Superior temporal gyrus (tissue), 1 donor: ENCODE measurements at regions not wholly inside any gene's neighbourhood (a gene's known extent, or its start where the extent isn't known, plus 50 kb on each side); places are given as distances from the start of the nearest gene placed in this dataset.
"Not testable (repeated sequence)": the region's sequence is repeated elsewhere in the genome, so short reads cannot be mapped to it uniquely, and the experiment has no call there.

ENCODE experiments used
- DNase-seq: peaks from one replicate; pipeline ENCODE4 v3.0.0-alpha.2; 2016; ENCODE audit errors: extremely low spot score

DNA sequence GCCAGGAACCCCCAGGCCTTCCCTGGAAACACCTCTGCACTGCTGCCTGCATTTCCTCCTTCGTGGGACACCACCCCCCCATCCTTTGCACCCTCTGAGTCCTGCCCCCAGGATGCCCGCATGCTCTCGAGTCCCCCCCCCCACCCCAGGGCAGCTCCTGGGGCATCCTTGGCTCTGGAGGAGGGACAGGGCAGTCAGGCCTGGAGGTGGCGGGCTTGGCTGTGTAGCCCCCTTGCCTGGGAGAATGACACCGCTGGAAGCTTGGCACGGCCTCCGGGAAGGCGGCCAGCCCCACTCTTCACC, 98.9 kb upstream of the GSE1 start:
- no peak for DNase-seq

DNA sequence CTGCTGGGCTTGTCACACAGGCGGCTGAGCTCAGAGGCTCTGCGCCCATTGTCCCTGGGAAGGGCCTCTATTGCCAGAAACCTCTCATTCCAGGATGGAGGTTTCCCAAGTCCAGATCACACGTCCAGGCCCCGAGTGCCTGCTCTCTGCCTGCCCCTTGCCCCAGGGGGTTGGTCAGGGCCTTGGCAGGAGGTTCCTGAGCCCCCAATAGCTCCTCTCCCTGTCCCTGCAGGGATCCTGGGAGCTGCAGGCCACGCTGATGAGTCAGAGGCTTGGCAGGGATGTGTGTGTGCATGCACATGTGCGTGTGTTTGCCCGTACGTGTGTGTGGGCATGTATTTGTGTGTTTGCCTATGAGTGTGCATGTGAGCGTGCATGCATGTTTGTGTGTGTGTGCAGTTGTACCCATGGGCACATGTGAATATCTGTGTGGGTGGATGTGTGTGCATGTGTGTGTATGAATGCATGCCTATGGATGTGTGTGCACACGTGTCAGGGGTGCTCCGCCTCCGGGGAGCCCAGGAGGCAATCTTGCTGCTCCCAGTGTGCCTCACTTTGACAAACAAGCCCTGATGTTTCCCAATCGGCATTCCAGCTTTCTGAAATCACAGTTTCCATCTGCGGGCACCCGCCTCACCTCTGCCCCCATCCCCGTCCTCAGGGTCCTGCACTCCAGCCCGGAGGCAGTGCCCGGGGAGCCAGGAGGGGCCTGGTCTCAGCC, 98.4 kb upstream of the GSE1 start:
- peak; percentile 63 for DNase-seq

DNA sequence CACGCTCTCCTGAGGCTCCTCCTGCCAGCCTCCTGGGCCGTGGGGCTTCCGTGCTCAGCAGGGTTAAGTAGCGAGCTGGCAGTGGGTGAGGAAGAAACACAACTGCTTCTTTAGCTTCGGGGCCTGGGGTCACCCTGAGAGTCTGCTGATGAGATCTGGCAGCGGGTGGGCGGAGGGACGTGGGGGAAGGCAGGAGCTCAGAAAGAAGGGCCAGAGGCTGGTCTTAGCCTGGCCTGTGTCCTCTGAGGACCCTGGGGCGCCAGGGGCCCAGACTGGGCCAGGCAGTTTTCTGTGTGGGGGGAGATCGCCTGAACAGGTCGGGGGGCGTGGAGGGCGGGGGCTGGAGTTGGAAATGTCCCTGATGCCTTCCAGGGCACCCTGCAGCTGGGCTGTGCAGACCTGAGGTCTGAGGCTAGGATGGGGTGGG, 97.8 kb upstream of the GSE1 start:
- no peak for DNase-seq

DNA sequence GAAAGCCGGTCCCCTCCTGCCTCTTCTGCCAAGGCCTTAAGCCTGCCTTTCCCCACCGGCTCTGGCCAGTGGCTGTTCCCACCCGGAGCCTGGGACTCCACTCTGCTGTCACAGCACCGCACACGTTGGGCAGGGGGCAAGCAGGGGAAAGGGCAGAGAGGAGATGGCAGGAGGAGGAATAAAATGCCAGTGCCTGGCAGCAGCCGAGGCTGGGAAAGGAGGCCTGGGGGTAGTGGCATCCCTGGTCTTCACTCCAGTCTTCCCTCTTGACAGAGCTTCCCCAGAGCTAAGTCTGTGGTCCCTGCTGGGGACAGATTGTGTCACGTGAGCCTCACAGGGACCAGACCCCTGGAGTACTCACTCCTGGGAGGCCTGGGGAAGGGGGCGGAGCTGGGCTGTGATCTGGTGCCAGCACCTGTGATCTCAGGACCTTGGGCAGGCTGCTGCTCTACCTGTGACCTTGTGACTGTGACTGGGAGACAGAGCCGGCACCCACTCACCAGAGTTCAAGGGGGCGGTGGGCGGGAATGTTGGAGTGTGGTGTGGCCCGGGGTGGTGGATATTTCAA, 97.2 kb upstream of the GSE1 start:
- DNase-seq = no peak

DNA sequence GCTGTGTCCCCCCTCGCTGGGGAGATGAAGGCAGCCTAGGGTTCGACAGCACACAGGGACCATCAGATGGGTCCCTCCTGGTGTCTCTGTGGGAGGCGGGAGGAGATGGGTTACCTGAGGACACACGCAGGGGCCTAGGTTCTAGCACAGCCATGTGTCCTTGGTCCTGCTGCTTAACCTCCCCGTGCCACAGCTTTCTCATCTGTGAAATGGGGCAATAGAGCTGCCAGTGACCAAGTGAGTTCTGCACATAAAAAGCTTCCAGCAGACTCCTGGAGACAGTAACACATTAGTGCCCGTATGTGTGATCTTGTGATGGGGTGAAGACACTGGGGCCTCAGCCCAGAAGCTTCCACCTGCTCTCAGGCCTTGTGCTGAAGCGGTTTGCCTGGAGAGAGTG, 96.0 kb upstream of the GSE1 start:
- no peak for DNase-seq

DNA sequence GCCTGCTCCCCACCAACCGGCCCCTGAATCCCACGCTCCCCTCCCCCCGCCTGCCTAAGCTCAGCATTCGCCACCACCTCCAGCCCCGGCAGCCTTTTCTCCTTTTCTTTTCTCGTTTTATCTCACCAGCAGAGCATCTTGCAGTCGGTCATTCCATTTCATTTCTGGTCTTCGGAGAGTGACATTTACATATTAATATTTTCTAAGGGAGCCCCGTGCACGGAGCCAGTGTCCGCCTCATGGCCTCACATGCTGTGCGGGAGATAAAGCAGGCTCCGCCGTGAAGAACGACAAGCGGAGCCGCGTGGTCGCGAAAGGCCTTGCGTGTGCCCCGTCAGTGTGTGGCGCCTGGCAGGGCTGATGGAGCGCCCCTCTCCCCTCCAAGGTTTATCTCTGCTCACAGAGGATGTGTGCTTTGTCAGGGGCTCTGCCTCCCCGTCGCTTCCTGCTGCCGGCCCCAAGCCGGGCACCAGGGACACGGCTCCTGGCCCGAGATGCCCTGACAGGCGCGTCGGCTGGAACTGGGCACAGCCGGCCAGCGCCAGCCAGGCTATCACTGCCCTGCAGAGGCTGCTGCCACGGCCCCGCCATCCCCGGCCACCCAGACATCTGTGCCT, 95.5 kb upstream of the GSE1 start:
- no peak for DNase-seq

DNA sequence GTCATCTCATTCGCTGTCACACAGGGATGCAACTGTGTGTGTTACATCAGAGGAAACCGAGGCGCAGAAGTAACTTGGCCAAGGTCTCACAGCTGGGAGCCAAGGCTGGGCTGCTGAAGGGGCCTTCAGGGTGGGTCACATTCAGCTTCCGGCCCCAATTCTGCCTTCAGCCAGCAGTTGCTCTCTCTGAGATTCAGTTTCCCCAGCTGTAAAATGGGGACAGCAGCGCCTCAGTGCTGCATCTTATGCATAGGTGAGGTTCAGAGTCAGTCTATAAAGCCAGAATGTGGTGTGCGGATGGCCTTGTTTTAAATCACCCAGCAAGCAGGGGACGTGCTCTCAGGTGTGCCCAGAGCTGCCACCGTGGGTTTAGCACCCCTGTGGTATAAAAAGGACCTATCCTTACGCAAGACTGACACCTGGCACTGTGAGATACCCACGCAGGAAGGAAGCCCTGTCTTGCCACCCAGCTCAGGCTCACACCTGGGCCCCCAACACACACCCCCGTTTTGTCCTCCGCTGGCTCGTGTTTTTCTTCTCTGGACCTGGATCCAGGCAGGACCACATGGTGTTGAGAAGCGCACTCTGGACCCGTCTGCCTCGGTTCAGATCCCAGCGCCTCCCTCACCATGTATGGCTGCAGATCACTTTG, 94.6 kb upstream of the GSE1 start:
- no peak for DNase-seq

DNA sequence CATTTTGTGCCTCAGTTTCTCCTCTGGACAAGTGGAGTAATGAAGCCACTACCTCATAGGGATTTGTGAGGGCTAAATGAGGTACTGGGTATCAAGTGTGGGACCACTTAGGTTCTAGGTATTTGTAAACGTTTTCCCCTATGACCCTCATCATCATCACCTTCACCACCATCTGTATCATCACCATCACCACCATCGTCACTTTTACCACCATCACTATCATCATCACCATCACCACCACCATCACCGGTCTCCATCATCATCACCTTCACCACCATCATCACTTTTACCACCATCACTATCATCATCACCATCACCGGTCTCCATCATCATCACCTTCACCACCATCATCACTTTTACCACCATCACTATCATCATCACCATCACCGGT, 94.1 kb upstream of the GSE1 start:
- not testable (repeated sequence) for DNase-seq

DNA sequence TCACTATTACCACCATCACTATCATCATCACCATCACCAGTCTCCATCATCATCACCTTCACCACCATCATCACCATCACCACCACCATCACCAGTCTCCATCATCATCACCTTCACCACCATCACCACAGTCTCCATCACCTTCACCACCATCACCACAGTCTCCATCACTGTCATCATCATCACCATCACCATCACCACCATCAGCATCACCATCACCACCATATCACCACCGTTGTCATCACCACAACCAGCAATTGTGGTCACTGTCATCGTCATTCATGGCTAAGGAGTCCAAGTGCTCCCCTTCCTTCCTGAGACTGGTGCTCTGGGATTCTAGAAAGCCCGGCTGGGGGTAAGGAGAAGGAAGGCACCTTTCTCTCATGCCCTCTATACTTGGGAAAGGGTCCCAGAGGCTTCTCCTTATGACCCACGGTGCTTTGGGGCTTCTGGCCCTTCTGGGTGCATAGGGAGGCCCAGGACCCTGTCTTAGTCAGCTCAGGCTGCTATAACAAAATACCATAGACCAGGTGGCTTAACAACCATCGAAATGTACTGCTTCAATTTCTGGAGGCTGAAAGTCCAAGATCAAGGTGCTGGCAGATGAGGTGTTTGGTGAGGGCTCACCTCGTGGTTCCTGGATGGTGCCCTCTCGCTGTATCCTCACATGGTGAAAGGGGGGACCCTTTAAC, 93.4 kb upstream of the GSE1 start:
- DNase-seq = no peak

DNA sequence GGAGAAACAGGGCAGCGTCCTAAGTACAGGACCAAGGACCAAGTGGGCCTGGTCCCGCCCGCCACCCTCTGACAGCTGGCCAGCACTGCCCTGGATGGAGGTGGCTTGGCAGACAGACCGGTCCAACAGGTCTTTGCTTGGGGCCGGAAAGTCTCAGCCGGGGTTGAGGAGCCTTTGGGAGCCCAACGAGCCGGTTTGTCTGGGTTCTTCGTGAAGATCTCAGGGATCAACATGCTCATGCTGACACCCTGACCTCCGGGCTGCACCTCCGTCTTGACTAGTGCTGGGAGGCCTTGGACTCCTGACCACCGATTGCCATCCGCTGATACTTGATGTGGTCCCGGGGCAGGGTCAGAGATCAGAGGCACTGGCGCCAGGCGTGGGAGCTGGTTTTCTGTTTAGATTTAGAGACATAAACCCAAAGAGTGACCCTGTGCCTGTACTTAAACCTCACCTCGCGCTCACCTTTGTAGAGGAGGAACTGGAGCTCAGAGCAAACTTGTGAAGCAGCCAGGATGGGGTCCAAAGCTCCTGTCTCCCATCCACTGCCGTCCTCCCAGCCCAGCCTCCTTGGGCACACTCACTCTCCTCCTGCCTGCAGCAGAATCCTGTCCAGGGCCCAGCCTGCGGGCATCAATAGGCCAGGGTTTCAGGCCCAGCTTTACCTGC, 92.1 kb upstream of the GSE1 start:
- no peak for DNase-seq

DNA sequence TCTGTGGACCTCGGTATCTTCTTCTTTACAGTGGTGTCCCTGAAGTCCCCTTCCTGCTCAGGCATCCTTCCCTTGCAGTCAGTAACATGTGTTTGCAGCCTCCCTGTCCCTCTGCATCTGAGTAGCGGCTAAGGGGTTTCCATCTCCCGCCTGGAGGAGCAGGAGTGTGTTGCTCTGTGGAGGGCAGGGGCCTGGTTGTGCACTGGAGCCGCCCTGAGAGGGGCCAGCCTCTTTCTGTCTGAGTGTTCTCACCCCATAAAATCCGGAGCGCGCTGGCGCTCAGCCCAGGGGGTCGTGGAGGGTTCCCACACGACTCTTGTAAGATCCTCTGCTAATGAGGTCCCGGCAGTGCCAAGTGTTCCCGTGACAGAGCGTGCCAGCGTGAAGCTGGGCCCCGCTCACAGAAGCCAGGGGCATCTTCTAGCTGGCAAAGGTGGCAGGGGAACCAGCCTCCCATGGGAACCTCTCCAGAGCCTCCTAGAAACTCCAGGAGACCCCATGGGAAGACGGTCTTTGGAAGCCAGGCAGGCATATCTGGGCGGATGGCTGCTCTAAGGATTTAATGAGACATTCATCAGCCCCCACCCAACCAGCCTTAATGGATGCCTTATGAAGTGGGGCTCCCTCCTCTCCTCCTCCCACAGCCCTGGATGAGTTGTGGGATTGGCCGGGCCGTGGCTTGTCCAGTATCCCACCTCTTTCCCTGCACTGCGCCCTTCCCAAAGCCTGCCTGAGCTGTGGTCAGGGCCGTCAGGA, 91.4 kb upstream of the GSE1 start:
- no peak for DNase-seq

DNA sequence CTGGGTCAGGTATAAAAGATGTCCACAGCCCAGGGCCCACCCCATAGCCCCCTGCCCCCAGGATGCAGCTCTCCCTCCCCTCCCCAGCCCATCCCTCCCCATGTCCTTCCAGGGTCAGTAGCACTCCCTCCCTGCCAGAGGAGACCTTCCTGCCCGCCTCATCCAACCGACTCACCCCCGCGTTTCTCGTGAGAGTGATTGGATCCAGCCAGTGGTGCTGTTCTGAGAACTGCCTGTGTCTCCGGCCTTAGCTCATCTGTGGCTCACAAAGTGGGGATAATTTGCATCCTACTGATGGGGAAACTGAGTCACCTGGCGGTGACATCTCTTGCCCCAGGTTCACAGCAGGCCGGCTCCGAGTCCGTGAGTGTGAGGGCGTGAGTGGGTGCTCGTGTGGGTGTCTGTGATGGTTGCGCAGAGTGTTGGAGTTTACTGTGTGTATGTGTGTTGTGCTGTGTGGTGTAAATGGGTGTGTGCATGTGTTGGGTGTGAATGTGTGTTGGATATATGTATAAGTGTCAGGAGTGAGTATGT, 90.7 kb upstream of the GSE1 start:
- DNase-seq = no peak

DNA sequence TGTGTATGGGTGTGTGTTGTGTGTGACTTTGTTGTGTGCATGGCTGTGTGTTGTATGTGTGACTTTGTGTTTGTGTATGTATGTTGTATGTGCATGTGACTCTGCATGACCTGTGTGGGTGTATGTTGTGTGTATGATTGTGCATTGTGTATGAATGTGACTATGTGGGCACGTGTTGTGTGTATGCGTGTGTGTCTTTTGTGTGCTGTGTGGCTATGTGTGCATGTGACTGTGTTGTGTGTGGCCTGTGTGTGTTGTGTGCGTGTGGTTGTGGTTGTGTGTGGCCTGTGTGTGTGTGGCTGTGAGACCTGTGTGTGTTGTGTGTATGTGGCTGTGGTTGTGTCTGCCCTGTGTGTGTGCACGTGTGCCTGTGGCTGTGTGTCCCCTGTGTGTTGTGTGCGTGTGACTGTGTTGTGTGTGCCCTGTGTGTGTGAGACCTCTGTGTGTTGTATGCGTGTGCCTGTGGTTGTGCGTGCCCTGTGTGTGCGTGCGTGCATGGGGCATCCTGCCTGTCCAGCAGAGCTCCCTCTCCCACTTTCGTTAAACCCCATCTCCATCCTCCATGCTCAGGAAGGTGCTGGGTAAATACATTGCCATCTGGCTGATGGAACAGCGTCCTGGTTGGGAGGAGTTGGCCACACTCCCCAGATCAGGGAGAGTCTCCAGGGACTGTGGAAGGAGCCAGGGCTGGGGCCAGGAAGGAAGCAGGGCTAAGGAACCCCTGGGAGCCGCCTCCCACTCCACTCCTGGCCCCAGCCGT, 90.1 kb upstream of the GSE1 start:
- DNase-seq = no peak

DNA sequence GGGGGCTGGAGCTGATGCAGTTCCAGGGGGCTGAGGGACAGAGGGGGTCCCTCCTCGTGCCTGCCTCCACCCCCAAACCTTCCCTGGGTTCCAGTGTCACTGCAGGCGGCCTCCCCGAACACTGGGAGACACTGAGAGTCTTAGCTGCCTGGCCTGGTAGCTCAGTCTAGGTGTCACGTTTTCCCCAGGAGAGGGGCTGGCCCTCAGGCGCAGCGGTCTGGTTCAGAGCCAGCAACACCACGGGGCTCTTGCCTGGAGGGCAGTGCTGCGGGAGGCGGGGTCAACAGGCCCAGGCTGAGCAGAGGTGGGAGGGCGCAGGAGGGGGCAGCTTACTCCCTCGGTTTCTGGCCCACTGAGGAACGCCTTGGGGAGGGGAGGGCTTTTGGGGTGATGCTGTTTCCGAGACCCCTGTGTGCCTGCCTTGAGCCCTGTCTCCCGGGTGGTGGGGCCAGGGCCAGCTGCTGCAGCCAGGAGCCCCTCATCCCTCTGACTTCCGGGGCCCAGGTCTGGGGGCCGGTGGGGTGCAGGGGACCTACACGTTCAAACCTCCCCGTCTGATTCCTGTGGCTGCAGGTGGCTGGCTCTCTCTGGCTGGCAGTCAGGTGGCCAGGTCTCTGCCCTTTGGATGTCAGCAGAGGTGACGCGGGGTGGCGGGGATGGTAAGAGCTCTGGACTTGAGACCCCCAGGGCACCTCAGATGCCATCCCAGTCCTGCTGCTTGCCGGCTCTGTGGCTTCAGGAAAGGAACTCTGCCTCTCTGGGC, 89.3 kb upstream of the GSE1 start:
- DNase-seq = no peak

DNA sequence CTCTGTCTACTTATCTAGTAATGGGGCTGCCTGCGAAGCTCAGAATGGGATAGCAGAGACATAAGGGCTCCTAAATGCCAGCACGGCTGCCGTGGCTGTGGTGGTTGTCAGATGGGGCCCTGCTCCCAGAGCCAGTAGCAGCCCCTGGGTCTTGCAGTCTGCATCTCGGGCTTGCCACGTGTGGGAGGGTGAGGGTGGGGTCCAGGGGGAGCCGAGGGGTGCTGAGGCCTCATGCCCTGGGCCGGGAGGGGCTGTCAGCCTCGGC, 88.8 kb upstream of the GSE1 start:
- no peak for DNase-seq

DNA sequence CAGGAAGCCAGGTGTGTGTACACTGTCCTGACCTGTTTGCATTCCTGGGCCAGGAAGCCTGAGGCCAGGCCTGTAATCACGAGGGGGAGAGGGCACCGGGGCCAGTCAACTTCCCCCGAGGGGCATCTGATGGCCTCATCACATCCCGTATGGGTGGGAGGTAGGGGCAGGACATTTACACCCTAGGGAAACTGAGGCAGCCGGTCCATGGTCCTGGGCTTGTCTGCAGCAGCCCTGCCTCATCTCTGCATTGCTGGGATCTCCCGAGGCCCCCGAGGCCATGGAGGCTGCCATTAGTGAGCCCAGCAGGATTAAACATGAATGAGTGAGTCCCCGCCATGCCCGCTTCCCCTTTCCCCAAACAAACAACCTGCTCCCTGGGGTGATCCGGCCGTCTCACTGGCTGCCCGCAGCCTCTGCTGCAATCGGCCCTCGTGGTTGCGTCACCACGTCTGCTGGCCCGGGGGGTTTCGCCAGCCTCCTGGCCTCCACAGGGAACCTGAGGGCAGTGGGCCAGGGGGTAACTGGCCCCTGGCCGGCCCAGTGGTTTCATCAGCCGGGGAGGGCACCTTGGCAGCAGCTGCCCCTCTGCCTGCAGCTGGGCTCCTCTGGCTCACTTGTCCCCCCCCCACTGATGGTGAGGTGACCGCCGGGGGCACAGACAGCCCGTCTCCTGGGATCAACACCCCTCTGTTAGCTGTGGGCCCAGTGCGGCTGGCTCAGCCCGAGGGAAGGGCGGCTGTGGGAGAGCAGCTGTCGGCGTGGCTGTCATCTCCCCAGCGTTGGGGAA, 88.3 kb upstream of the GSE1 start:
- DNase-seq = no peak

DNA sequence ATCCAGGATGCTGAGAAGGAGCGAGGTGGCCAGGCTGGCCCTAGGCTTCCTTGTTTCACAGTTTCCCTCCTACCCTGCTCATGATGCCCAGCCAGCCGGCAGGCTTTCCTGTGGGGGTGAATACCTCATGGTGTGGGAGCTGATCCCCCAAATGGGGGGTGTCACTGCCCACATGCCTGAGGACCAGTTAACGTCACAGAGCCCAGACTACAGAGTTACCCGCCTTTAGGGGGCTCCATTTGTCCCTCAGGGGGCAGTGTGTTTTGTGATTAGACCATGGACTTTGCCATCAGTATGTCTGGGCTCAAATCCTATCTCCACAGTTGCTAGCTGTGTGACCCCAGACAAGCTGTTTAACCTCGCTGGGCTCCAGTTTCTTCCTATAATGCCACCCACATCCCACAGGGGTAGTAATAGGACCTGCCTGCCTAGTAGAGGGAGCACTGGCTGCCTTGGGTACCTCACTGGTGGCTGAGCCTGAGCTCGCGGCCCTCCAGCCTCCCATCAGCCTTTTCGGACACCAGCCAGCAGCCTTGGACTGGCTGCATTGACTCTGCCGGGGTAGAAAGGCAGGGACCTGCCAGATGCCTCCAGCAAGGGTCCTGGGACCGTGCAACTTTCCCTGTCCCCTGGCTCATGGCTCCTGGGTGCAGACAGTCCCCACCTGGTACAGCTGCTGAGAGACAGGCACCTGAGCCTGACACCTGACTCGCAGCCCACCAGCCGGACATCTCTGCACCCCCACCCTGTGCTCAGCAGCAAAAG, 87.5 kb upstream of the GSE1 start:
- no peak for DNase-seq
